LHCN-M2 (cell line): ENCODE measurements at regions not wholly inside any gene's neighbourhood (a gene's known extent, or its start where the extent isn't known, plus 50 kb on each side); places are given as distances from the start of the nearest gene placed in this dataset.
"Not testable (repeated sequence)": the region's sequence is repeated elsewhere in the genome, so short reads cannot be mapped to it uniquely, and the experiment has no call there.

Experiments
- DNase-seq: peaks from one replicate; pipeline ENCODE4 v3.0.0-alpha.2; 2012; ENCODE audit warnings: low read depth

- not testable (repeated sequence) for DNase-seq
These were observed 450.7 kb downstream of the ZNF33B start for GRCh38 chr10:42187501-42188195.

GRCh38 chr10:42177793-42178689 is 460.3 kb downstream of the ZNF33B start:
- peak; percentile 24 for DNase-seq

GRCh38 chr10:42177077-42177792 is 461.1 kb downstream of the ZNF33B start:
- no peak for DNase-seq

GRCh38 chr10:42150428-42151061 is 487.8 kb downstream of the ZNF33B start:
- no peak for DNase-seq

GRCh38 chr10:42149722-42150427 is 488.5 kb downstream of the ZNF33B start:
- no peak for DNase-seq

GRCh38 chr10:42149027-42149700 is 489.2 kb downstream of the ZNF33B start:
- DNase-seq = no peak

- not testable (repeated sequence) for DNase-seq
These were observed 492.2 kb downstream of the ZNF33B start for GRCh38 chr10:42146165-42146564.

- DNase-seq = not testable (repeated sequence)
These were observed 500.3 kb downstream of the ZNF33B start for GRCh38 chr10:42138023-42138422.

GRCh38 chr10:42113158-42113450 is 525.3 kb downstream of the ZNF33B start:
- DNase-seq = no peak

GRCh38 chr10:42112331-42113157 is 525.8 kb downstream of the ZNF33B start:
- DNase-seq = no peak

- DNase-seq = no peak
These were observed 526.6 kb downstream of the ZNF33B start for GRCh38 chr10:42111661-42112330.

- no peak for DNase-seq
These were observed 527.3 kb downstream of the ZNF33B start for GRCh38 chr10:42111076-42111475.
